ENCODE measurements at regions not wholly inside any gene's neighbourhood (a gene's known extent, or its start where the extent isn't known, plus 50 kb on each side); places are given as distances from the start of the nearest gene placed in this dataset.

DNA sequence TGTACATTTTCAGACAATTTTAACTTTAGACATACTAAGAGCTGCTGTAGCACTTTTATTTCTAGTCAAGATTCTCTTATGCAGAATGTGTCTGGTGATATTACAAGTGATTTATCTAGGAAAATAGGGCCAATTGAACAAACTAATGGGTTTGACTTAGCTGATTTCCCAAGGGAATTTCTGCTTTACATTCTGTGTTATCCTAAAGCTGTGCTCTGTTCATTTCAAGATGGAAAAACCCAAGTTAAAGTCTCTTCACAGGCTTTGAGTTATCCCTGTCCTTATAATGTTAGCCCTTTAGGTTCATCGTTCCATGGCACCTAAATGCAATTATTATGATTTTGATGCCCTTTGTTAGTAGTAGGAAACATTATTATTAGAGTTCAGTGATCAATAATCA is 704.9 kb upstream of the CDH18 start:
- TF ChIP-seq CTCF (IDR thresholded peaks at IDR 0.05; ENCODE audit: extremely low read depth in 1 of 2, insufficient read depth in 1 of 2, low read depth in 1 of 2, low read length in 2 of 2) (no peak), MAX (IDR thresholded peaks at IDR 0.05; ENCODE audit: insufficient read depth, insufficient read length) (no peak)

All from endothelial cell of umbilical vein (primary cell).